Smooth muscle cell of the brain vasculature (primary cell): ENCODE measurements at regions not wholly inside any gene's neighbourhood (a gene's known extent, or its start where the extent isn't known, plus 50 kb on each side); places are given as distances from the start of the nearest gene placed in this dataset.

Experiments
- DNase-seq: peaks from one replicate; pipeline ENCODE4 v3.0.0-alpha.2; 2012; ENCODE audit warnings: low read depth, low spot score

- DNase-seq: no peak
Observed at GRCh38 chr12:24011927-24012507, 62.5 kb upstream of the SOX5 start.

- DNase-seq: no peak
Observed at GRCh38 chr12:24008166-24008565, 58.7 kb upstream of the SOX5 start.
